Gastroesophageal sphincter (tissue), 4 donors: ENCODE measurements at regions not wholly inside any gene's neighbourhood (a gene's known extent, or its start where the extent isn't known, plus 50 kb on each side); places are given as distances from the start of the nearest gene placed in this dataset.

Source experiments
- ATAC-seq: fragments of 150-250 bp; one replicate; pipeline ENCODE4 v1.9.1; 2016; ENCODE audit warnings: mild to moderate bottlenecking, moderate library complexity
- H3K27ac ChIP-seq, 4 donors: fragments of 200-600 bp; sonication (generic) in 3 of 4; 1 replicate in 3 of 4; 2 replicates in 1 of 4; pipeline ENCODE4 v1.5.1; 2016 to 2019
- H3K27me3 ChIP-seq: fragments of 200-600 bp; sonication (generic); one replicate; pipeline ENCODE4 v1.5.1; 2019
- H3K36me3 ChIP-seq, 2 donors: fragments of 200-600 bp; sonication (generic); one replicate each; pipeline ENCODE4 v1.5.1; 2019; ENCODE audit warnings: control low read depth in 1 of 2
- H3K4me1 ChIP-seq, 3 donors: fragments of 200-600 bp; sonication (generic); 1 replicate in 2 of 3; 2 replicates in 1 of 3; pipeline ENCODE4 v1.5.1; 2016 to 2019; ENCODE audit warnings: control low read depth in 2 of 3
- H3K4me3 ChIP-seq, 2 donors: fragments of 200-600 bp; sonication (generic); one replicate each; pipeline ENCODE4 v1.5.1; 2019; ENCODE audit warnings: mild to moderate bottlenecking in 1 of 2, moderate library complexity in 1 of 2
- H3K9me3 ChIP-seq, 3 donors: fragments of 200-600 bp; sonication (generic); one replicate each; pipeline ENCODE4 v1.5.1; 2017 to 2019; ENCODE audit warnings: control low read depth in 2 of 3
- CTCF ChIP-seq, 4 experiments: fragments of 200-600 bp in 2 of 4; fragments of 450-650 bp in 2 of 4; sonication (generic) in 1 of 4; IDR thresholded peaks; one replicate each; pipeline ENCODE4 v1.5.1; 2017 to 2019; ENCODE audit warnings: antibody characterized with exemption in 4 of 4, mild to moderate bottlenecking in 2 of 4, moderate library complexity in 2 of 4
- EP300 ChIP-seq: sonication (generic); formaldehyde crosslinking; IDR thresholded peaks from one replicate; pipeline ENCODE4 v1.6.1; 2017; ENCODE audit warnings: antibody characterized with exemption, mild to moderate bottlenecking
- POLR2A ChIP-seq, 2 donors: fragments of 450-650 bp; IDR thresholded peaks; one replicate each; pipeline ENCODE4 v1.6.1; 2017; ENCODE audit warnings: antibody characterized with exemption in 2 of 2, mild to moderate bottlenecking in 2 of 2, moderate library complexity in 1 of 2
- POLR2AphosphoS5 ChIP-seq: sonication (generic); formaldehyde crosslinking; IDR thresholded peaks from one replicate; pipeline ENCODE4 v1.6.1; 2017; ENCODE audit warnings: antibody characterized with exemption
- WGBS, 2 donors: methylation state at CpG; one replicate each; pipeline ENCODE4 v1.1.5; 2018; ENCODE audit warnings: low coverage in 1 of 2; 5-methylcytosine and 5-hydroxymethylcytosine counted together

GRCh38 chr5:145028626-145029025 is 806.5 kb downstream of the PRELID2 start:
- ATAC-seq: no peak
- no peak overlapping the region for H3K27ac ChIP-seq
- H3K4me3 ChIP-seq: no peak overlapping the region
- WGBS, 2 donors: 88 to 89% methylated on average over 1 of the region's 1 CpG
- no peaks in the 10 kb centered on the region for H3K27me3 ChIP-seq
- no peaks in the 10 kb centered on the region for H3K9me3 ChIP-seq
- TF ChIP-seq EP300: no peak
- TF ChIP-seq POLR2AphosphoS5: no peak
- no peak for TF ChIP-seq CTCF (IDR thresholded peaks at IDR 0.05)
- no peak for TF ChIP-seq POLR2A (IDR thresholded peaks at IDR 0.05)
- no peaks in the 10 kb centered on the region for H3K4me1 ChIP-seq
- H3K36me3 ChIP-seq: no peaks in the 10 kb centered on the region

- Histone ChIP-seq H3K4me3 (no peak overlapping the region), H3K27ac (no peak overlapping the region), H3K27me3 (no peaks in the 10 kb centered on the region), H3K9me3 (no peaks in the 10 kb centered on the region), H3K4me1 (no peaks in the 10 kb centered on the region), H3K36me3 (no peaks in the 10 kb centered on the region)
- ATAC-seq: no peak
- TF ChIP-seq EP300: no peak
- TF ChIP-seq POLR2AphosphoS5: no peak
- TF ChIP-seq POLR2A (IDR thresholded peaks at IDR 0.05): no peak
- no peak for TF ChIP-seq CTCF (IDR thresholded peaks at IDR 0.05)
These were observed 807.9 kb downstream of the PRELID2 start for GRCh38 chr5:145027286-145027685.

GRCh38 chr5:145025775-145026174 is 809.4 kb downstream of the PRELID2 start:
- H3K4me1 ChIP-seq: no peaks in the 10 kb centered on the region
- no peak overlapping the region for H3K27ac ChIP-seq
- no peak for ATAC-seq
- 83 to 84% methylated on average over 2 to 3 of the region's 3 CpGs for WGBS, 2 donors
- H3K36me3 ChIP-seq: no peaks in the 10 kb centered on the region
- no peak for TF ChIP-seq CTCF (IDR thresholded peaks at IDR 0.05)
- no peak for TF ChIP-seq EP300
- H3K9me3 ChIP-seq: no peaks in the 10 kb centered on the region
- H3K27me3 ChIP-seq: no peaks in the 10 kb centered on the region
- H3K4me3 ChIP-seq: no peak overlapping the region

GRCh38 chr5:145015146-145015545 is 820.0 kb downstream of the PRELID2 start:
- ATAC-seq: no peak
- WGBS, 2 donors: 68 to 100% methylated on average over 1 of the region's 1 CpG
- Histone ChIP-seq H3K4me1 (no peaks in the 10 kb centered on the region), H3K9me3 (no peaks in the 10 kb centered on the region), H3K27me3 (no peaks in the 10 kb centered on the region), H3K36me3 (no peaks in the 10 kb centered on the region), H3K27ac (no peak overlapping the region), H3K4me3 (no peak overlapping the region)
- TF ChIP-seq POLR2AphosphoS5: no peak
- no peak for TF ChIP-seq POLR2A (IDR thresholded peaks at IDR 0.05)
- no peak for TF ChIP-seq EP300
- TF ChIP-seq CTCF (IDR thresholded peaks at IDR 0.05): no peak

GRCh38 chr5:145014109-145014508 is 821.0 kb downstream of the PRELID2 start:
- Histone ChIP-seq H3K27me3 (no peaks in the 10 kb centered on the region), H3K27ac (no peak overlapping the region), H3K9me3 (no peaks in the 10 kb centered on the region), H3K4me1 (no peaks in the 10 kb centered on the region), H3K36me3 (no peaks in the 10 kb centered on the region), H3K4me3 (no peak overlapping the region)
- no peak for TF ChIP-seq POLR2AphosphoS5
- ATAC-seq: no peak
- 79 to 80% methylated on average over 3 of the region's 3 CpGs for WGBS, 2 donors

GRCh38 chr5:145010834-145011233 is 824.3 kb downstream of the PRELID2 start:
- Histone ChIP-seq H3K9me3 (peaks cover 0 to 5% (median 0%) of the 10 kb centered on the region in 3 donors), H3K27me3 (no peaks in the 10 kb centered on the region), H3K36me3 (no peaks in the 10 kb centered on the region), H3K4me3 (no peak overlapping the region), H3K4me1 (no peaks in the 10 kb centered on the region), H3K27ac (no peak overlapping the region)
- no peak for ATAC-seq
- TF ChIP-seq POLR2AphosphoS5 (no peak), POLR2A (IDR thresholded peaks at IDR 0.05) (no peak), CTCF (IDR thresholded peaks at IDR 0.05) (no peak), EP300 (no peak)
